KG1 (cell line): ENCODE measurements at regions not wholly inside any gene's neighbourhood (a gene's known extent, or its start where the extent isn't known, plus 50 kb on each side); places are given as distances from the start of the nearest gene placed in this dataset.

Experiments used
- DNase-seq: peaks from one replicate; lab custom pipeline; 2025; lab: John Stamatoyannopoulos, UW

- no peak for DNase-seq
Observed at GRCh38 chr7:24341691-24342413, 57.9 kb downstream of the NPY start.

DNA sequence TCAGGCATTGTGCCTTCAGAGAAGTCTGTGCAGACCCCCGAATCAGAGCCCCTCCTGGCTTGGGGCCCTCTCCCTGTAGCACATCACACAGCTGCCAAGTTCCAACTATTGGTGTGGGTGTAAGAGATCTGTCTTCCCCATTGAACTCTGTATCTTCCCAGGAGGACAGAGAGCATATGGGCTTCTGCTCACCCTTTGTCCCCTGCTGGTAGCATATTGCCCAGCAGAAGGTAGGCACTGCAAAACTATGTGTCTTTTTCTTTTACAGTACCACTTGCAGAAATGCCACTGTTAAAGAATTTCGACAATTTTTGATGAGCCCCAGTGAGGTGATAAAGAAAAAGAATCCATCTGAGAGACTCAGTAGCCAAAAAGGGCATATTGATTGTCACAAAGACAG lies 59.6 kb downstream of the NPY start:
- no peak for DNase-seq

- DNase-seq: no peak
Observed at GRCh38 chr7:24346129-24346528, 62.1 kb downstream of the NPY start.

DNA sequence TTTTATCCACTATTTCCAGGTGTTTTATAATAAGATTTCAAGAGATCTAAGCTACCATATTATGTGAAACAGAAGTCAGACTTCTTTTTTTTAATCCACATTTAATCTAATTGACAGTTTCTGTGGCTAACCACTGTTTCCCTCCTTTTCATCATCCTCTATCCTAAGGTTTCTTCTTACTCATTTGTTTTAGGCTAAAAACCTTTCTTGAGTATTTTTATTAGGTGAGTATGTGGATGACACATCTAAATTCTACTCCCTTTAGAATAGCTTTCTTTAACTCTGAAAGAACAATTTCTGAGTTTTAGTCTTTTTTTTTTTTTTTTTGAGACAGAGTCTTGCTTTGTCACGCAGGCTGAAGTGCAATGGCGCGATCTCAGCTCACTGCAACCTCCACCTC lies 62.7 kb downstream of the NPY start:
- no peak for DNase-seq

DNA sequence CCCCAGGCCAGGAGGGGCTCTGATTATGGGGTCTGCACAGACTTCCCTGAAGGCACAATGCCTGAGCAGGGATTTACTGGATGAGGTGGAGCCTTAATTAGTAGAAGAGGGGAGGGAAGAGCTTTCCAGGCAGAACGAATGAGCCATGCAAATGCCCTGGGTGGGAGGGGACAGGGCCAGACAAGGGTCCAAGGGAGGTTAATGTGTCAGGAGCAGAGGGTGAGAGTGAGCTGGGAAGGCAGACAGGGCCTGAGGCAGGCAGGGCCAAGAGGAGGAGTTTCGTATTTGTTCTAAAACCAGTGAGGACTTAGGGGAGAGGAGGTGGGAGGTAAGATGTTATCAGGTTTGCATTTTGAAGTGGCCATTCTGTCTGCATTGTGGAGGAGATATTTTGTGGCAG lies 65.3 kb downstream of the NPY start:
- DNase-seq: no peak

DNA sequence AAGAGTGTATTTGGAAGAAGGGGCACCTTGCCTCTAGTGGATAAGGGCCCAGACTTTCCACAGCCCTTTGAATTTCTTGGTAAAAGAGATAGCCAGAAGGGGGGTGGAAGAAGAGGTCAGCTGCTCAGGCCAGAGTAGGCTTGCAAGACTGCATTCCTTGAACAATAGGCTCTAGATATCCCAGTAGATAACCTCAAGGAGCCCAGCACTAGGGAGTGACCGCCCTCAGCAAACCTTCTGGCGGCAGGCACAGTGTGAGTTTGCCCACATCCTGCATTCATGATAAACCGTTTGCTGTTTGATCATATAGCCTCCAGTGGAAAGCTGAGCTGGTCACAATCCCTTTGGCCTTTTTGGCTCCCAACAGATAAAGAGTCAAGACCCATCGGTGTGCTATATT lies 70.5 kb downstream of the NPY start:
- DNase-seq: no peak

GRCh38 chr7:24356718-24357386 lies 72.9 kb downstream of the NPY start:
- DNase-seq: no peak

DNA sequence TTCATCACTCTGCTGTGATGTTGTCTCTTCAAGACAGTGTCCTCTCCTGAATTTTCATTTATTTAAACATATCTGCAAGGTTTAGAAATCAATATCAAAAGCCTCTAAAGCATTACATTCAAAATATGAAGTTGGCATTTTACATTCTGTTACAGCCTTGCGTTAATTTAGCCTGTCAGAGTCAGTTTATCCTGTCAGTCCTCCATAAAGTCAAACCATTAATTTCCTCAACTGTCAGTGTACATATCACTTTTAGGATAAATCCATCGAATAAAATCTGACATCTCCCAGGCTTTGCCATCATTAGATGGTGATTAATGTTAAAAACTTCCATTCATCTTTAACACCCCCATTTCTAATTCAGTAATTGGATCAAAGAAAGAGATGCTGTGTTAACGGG lies 77.0 kb downstream of the NPY start:
- no peak for DNase-seq

DNA sequence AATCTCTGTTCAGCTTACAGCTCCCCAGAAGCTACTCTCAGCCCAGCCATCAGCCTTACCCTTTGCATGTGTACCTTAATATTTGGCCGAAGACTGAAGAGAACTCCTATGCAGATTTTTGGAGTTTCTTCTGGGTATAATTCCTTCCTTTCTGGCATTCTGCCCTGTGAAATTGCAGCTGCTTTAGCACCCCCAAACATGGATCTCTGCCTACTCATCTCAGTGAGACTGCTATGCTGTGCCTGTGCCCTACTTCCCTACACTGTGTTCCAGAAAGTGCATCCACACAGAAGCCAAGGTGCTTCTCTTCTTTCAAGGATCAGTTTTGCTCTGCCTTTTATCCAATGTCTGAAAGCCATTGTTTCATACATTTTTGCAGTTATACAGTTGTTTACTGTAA lies 81.6 kb downstream of the NPY start:
- DNase-seq: no peak

GRCh38 chr7:24366876-24367275 lies 82.9 kb downstream of the NPY start:
- no peak for DNase-seq

- no peak for DNase-seq
Observed at GRCh38 chr7:24368161-24368560, 84.2 kb downstream of the NPY start.

- no peak for DNase-seq
Observed at GRCh38 chr7:24370541-24370940, 86.6 kb downstream of the NPY start.

DNA sequence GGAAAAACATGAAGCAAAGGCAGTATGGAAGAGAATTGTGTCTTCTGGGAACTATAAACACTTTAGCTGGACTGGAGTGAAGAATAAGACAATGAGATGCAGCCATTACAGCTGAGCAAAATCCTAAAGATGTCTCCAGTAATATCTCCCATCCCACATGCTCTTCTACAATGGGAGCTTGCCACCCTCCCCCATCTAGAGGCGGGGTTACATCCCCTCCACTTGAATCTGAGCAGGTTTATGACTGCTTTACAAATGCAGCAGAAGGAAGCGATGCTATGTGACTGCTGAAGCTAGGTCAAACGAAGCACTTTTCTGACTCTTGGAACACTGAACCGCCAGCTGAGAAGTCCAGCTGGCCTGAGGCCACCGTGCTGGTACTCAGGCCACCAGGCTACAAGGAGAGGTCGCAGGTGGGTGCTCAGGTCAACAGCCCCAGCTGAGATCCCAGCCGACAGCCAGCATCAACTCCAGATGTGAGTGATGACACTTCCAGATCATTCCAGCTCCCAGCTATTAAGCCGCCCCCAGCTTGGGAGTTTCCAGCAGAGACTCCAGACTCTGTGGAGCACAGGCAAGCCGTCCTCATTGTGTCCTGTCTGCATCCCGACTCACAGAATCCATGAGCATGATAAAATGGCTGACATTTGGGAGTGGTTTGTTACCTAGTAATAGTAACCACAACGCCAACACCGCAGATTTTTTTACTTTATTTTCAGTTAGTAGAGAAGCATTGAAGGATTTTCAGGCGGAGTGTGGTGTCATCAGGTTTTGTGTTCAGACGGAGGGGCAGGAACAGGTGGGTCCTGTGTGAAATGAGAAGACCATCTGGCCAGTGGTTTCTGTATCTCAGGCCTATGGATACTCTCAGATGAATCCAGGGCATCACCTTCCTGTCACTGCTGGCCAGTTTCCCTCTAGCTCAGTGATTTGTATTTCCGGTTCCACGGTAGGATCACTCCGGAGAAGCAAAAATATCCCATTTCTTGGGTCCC lies 89.3 kb downstream of the NPY start:
- no peak for DNase-seq

DNA sequence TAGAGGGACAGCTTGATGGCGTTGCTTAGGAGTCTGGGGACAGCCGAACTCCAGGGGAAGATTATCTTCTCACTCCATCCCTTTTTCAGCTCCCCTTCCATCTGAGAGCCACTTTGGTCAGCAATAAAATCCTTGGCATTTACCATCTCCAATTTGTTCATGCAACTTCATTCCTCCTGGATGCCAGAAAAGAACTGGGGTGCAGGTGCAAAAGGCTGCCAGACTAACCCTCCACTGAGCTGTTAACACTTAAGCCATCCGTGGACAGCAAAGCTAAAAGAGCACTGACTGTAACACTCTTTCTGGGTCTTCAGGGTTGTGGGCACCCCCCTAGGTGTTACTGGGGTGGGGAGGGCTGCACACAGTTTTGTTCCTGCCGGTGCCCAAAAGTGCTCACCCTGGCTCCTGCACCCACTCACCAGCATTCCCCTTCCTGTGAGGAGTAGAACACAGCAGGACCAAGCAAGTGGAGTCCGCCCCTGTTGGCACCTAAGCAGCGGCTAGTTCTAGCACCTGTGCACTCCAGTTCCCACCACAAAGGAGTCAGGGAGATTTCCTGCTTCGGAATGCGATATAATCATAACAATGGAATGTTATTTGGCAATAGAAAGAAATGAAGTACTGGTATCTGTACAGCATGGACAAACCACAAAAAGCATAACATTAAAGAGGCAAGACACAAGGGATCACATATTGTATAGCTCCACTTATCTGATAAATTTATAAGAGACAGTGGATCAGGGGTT lies 95.1 kb downstream of the NPY start:
- no peak for DNase-seq

GRCh38 chr7:24381894-24382505 lies 98.0 kb downstream of the NPY start:
- DNase-seq: no peak

- DNase-seq: no peak
Observed at GRCh38 chr7:24383055-24383454, 99.1 kb downstream of the NPY start.

- no peak for DNase-seq
Observed at GRCh38 chr7:24384362-24385030, 100.5 kb downstream of the NPY start.

DNA sequence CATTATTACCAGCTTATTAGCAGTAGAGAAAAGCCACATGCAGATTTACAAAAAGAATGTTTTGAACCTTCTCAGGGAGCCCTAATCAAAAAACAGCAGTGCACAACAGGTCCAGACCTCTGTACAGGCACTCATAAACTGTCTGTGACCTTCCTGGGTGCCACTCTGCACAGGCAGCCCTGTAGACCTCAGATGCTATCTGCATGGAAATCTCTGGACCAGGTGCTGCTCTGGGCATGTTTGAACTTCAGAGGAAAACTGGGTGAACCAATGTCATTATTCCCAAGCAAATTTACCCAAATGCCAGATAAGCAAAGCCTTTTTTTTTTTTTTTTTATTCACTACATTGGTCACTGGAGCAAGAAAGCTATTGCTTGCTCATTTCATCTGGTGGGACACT lies 104.2 kb downstream of the NPY start:
- no peak for DNase-seq

DNA sequence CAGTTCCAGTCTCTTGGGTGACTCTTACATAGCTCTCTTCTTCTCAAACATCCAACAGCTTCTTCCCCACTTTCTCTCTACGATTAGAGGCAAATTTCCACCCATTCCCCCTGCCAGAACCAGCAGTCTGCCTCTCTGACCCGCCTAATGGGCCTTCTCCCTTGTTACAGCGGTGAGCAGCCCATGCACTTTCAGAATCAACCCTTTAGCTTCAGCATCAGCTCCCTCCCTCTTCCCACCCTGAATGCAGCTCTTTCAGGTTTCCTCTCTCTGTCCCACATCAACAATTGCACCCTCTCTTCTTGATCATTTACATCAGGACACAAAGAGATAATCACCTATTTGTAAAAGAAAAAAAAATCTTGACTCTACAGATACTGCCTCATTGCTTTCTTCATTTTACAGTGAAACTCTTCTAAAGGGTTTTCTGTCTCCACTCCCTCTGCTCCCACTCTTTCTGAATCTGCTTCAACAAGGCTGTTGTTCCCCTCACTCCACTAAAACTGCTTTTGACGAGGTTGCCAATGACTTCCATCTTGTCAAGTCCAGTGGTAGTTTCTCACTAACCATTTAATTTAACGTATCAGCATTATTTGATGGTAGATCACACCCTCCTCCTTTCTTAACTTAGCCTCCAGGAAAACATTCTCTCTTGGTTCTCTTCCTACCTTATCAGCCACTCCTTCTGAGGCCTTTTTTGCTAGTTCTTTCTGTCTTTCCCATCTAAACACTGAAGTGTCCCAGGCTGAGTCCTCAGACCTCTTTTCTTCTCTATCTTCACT lies 106.6 kb downstream of the NPY start:
- DNase-seq: no peak

DNA sequence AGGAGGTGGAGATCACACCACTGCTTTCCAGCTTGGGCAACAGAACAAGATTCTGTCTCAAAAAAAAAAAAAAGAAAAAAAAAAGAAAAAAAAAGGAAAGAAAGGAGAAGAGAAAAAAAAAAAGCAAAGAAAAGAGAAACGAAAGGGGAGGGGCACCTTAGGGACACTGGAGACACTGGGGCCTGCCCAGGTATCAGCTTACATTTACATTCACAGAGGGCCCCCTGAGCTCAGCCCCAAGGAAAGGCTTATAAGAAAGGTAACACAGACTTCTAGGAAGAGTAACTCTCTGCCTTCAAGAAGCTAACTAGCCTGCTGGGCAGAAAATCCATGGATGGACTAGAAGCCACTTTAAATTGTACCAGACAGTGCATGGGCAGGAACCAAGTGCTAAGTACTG lies 108.8 kb downstream of the NPY start:
- DNase-seq: no peak
